Fibroblast of villous mesenchyme (primary cell): ENCODE measurements at regions not wholly inside any gene's neighbourhood (a gene's known extent, or its start where the extent isn't known, plus 50 kb on each side); places are given as distances from the start of the nearest gene placed in this dataset.

ENCODE experiments used
- DNase-seq: peaks from one replicate; pipeline ENCODE4 v3.0.0-alpha.2; 2010; ENCODE audit warnings: low read depth
- H3K4me3 ChIP-seq: 2 replicates; pipeline ENCODE4 v1.5.1; 2011; ENCODE audit warnings: low read depth, mild to moderate bottlenecking, low read length
- CTCF ChIP-seq: IDR thresholded peaks from 2 replicates; pipeline ENCODE4 v1.5.1; 2012; ENCODE audit warnings: low read depth, mild to moderate bottlenecking, low read length; ENCODE audit not compliant: insufficient read depth

GRCh38 chr14:82533351-82533750 is 999.7 kb upstream of the SEL1L start:
- no peak overlapping the region for H3K4me3 ChIP-seq
- DNase-seq: no peak
- TF ChIP-seq CTCF: no peak

GRCh38 chr14:82536566-82536965 is 1002.9 kb upstream of the SEL1L start:
- no peak for DNase-seq
- H3K4me3 ChIP-seq: no peak overlapping the region
- no peak for TF ChIP-seq CTCF

GRCh38 chr14:82537831-82538230 is 1004.2 kb upstream of the SEL1L start:
- H3K4me3 ChIP-seq: no peak overlapping the region
- no peak for DNase-seq
- TF ChIP-seq CTCF: no peak

- no peak for TF ChIP-seq CTCF
- DNase-seq: no peak
- H3K4me3 ChIP-seq: no peak overlapping the region
These were observed 1012.7 kb upstream of the SEL1L start for GRCh38 chr14:82546401-82546800.

GRCh38 chr14:82549306-82549990 is 1015.8 kb upstream of the SEL1L start:
- DNase-seq: no peak
- H3K4me3 ChIP-seq: no peak overlapping the region
- TF ChIP-seq CTCF: no peak

- H3K4me3 ChIP-seq: no peak overlapping the region
- no peak for DNase-seq
- no peak for TF ChIP-seq CTCF
These were observed 1029.2 kb upstream of the SEL1L start for GRCh38 chr14:82562881-82563280.

GRCh38 chr14:82565825-82566224 is 1032.2 kb upstream of the SEL1L start:
- H3K4me3 ChIP-seq: no peak overlapping the region
- no peak for DNase-seq
- TF ChIP-seq CTCF: no peak
